ENCODE measurements at regions not wholly inside any gene's neighbourhood (a gene's known extent, or its start where the extent isn't known, plus 50 kb on each side); places are given as distances from the start of the nearest gene placed in this dataset.

DNA sequence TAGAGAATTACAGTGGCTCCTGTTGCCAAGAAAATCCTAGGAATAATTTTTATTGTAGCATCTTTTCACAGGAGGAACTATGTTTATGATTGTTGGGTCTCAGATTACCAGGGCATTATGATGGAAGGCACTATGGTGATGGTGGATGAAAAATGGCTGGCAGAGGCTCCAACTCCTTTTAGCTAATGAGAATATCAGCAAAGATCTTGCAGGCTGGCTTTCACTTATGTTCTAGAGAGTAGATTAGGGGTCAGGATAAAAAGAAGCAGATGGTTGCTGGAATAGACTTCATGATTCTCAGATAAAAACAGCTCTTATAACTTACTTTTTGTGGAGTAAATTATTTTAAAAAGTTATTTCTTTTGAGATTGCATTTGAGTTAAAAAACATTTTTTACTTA is 501.9 kb downstream of the TRHDE start:
- no peak overlapping the region for H3K4me3 ChIP-seq (ENCODE audit: low read depth in 1 of 3, low read length in 3 of 3)
- H3K27me3 ChIP-seq (ENCODE audit: control insufficient read depth in 4 of 4, insufficient read depth in 4 of 4, low read length in 3 of 4): no peaks in the 10 kb centered on the region
- no peaks in the 10 kb centered on the region for H3K9me3 ChIP-seq (ENCODE audit: control insufficient read depth in 4 of 4, low read length in 3 of 4)
- no peak for DNase-seq (ENCODE audit: low spot score)
- TF ChIP-seq YY1 (IDR thresholded peaks at IDR 0.05) (no peak), NR2F2 (IDR thresholded peaks at IDR 0.05) (no peak), EGR1 (IDR thresholded peaks at IDR 0.05; ENCODE audit: low read depth in 2 of 2) (no peak)
- TF ChIP-seq, protein P1, sequence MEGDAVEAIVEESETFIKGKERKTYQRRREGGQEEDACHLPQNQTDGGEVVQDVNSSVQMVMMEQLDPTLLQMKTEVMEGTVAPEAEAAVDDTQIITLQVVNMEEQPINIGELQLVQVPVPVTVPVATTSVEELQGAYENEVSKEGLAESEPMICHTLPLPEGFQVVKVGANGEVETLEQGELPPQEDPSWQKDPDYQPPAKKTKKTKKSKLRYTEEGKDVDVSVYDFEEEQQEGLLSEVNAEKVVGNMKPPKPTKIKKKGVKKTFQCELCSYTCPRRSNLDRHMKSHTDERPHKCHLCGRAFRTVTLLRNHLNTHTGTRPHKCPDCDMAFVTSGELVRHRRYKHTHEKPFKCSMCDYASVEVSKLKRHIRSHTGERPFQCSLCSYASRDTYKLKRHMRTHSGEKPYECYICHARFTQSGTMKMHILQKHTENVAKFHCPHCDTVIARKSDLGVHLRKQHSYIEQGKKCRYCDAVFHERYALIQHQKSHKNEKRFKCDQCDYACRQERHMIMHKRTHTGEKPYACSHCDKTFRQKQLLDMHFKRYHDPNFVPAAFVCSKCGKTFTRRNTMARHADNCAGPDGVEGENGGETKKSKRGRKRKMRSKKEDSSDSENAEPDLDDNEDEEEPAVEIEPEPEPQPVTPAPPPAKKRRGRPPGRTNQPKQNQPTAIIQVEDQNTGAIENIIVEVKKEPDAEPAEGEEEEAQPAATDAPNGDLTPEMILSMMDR (IDR thresholded peaks at IDR 0.05; ENCODE audit: low read depth, low read length, missing input control): no peak
- TF ChIP-seq, protein P2, sequence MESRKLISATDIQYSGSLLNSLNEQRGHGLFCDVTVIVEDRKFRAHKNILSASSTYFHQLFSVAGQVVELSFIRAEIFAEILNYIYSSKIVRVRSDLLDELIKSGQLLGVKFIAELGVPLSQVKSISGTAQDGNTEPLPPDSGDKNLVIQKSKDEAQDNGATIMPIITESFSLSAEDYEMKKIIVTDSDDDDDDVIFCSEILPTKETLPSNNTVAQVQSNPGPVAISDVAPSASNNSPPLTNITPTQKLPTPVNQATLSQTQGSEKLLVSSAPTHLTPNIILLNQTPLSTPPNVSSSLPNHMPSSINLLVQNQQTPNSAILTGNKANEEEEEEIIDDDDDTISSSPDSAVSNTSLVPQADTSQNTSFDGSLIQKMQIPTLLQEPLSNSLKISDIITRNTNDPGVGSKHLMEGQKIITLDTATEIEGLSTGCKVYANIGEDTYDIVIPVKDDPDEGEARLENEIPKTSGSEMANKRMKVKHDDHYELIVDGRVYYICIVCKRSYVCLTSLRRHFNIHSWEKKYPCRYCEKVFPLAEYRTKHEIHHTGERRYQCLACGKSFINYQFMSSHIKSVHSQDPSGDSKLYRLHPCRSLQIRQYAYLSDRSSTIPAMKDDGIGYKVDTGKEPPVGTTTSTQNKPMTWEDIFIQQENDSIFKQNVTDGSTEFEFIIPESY (IDR thresholded peaks at IDR 0.05): no peak
- no peak overlapping the region for H3K9ac ChIP-seq (ENCODE audit: low read depth in 1 of 2, low read length in 2 of 2)
- no peak overlapping the region for H3K27ac ChIP-seq (ENCODE audit: low read depth in 1 of 2, low read length in 2 of 2)
- H3K36me3 ChIP-seq (ENCODE audit: control insufficient read depth in 4 of 4, insufficient read depth in 3 of 4, low read depth in 1 of 4, low read length in 3 of 4): no peaks in the 10 kb centered on the region
- H3K4me1 ChIP-seq (ENCODE audit: control insufficient read depth in 4 of 4, insufficient read depth in 4 of 4, low read length in 3 of 4): no peaks in the 10 kb centered on the region

DNA sequence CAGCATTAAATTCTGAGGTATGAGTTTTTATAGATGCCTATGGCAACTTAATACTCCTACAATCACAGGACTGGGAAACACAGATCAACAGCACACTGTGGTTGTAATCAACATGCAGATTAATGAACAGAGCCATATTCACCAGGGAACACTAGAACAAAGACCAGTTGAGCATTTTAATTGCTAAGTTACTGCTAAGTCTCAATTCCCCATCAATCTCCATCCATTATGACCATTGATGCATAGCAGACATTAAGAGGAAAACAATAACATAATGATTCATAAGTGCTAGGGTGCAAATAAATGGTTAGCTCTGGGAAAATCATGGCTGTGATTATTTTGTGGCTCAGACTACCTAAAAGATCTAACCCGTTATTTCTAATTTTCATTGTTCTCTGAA is 505.6 kb downstream of the TRHDE start:
- no peak overlapping the region for H3K4me3 ChIP-seq (ENCODE audit: low read depth in 1 of 3, low read length in 3 of 3)
- H3K9ac ChIP-seq (ENCODE audit: low read depth in 1 of 2, low read length in 2 of 2): no peak overlapping the region
- 92% methylated on average over 1 of the region's 1 CpG for WGBS
- H3K4me1 ChIP-seq (ENCODE audit: control insufficient read depth in 4 of 4, insufficient read depth in 4 of 4, low read length in 3 of 4): no peaks in the 10 kb centered on the region
- H3K9me3 ChIP-seq (ENCODE audit: control insufficient read depth in 4 of 4, low read length in 3 of 4): no peaks in the 10 kb centered on the region
- H3K27ac ChIP-seq (ENCODE audit: low read depth in 1 of 2, low read length in 2 of 2): no peak overlapping the region
- DNase-seq (ENCODE audit: low spot score): no peak
- TF ChIP-seq, protein P3, sequence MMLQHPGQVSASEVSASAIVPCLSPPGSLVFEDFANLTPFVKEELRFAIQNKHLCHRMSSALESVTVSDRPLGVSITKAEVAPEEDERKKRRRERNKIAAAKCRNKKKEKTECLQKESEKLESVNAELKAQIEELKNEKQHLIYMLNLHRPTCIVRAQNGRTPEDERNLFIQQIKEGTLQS (IDR thresholded peaks at IDR 0.05): no peak
- TF ChIP-seq SP1 (IDR thresholded peaks at IDR 0.05) (no peak), YY1 (IDR thresholded peaks at IDR 0.05) (no peak), HNF4G (IDR thresholded peaks at IDR 0.05) (no peak), FOXA1 (IDR thresholded peaks at IDR 0.05) (no peak), TAF1 (conservative IDR thresholded peaks at IDR 0.05) (no peak), NR2F2 (IDR thresholded peaks at IDR 0.05) (no peak), JUND (IDR thresholded peaks at IDR 0.05) (no peak), RAD21 (IDR thresholded peaks at IDR 0.05) (no peak), RXRA (IDR thresholded peaks at IDR 0.05) (no peak), FOXA2 (IDR thresholded peaks at IDR 0.05) (no peak), HNF4A (conservative IDR thresholded peaks at IDR 0.05) (no peak)
- TF ChIP-seq, protein P2 (IDR thresholded peaks at IDR 0.05): no peak
- TF ChIP-seq, protein P1 (IDR thresholded peaks at IDR 0.05; ENCODE audit: low read depth, low read length, missing input control): no peak
- TF ChIP-seq, protein P4, sequence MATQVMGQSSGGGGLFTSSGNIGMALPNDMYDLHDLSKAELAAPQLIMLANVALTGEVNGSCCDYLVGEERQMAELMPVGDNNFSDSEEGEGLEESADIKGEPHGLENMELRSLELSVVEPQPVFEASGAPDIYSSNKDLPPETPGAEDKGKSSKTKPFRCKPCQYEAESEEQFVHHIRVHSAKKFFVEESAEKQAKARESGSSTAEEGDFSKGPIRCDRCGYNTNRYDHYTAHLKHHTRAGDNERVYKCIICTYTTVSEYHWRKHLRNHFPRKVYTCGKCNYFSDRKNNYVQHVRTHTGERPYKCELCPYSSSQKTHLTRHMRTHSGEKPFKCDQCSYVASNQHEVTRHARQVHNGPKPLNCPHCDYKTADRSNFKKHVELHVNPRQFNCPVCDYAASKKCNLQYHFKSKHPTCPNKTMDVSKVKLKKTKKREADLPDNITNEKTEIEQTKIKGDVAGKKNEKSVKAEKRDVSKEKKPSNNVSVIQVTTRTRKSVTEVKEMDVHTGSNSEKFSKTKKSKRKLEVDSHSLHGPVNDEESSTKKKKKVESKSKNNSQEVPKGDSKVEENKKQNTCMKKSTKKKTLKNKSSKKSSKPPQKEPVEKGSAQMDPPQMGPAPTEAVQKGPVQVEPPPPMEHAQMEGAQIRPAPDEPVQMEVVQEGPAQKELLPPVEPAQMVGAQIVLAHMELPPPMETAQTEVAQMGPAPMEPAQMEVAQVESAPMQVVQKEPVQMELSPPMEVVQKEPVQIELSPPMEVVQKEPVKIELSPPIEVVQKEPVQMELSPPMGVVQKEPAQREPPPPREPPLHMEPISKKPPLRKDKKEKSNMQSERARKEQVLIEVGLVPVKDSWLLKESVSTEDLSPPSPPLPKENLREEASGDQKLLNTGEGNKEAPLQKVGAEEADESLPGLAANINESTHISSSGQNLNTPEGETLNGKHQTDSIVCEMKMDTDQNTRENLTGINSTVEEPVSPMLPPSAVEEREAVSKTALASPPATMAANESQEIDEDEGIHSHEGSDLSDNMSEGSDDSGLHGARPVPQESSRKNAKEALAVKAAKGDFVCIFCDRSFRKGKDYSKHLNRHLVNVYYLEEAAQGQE (IDR thresholded peaks at IDR 0.05): no peak
- TF ChIP-seq, protein P5, sequence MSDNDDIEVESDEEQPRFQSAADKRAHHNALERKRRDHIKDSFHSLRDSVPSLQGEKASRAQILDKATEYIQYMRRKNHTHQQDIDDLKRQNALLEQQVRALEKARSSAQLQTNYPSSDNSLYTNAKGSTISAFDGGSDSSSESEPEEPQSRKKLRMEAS (IDR thresholded peaks at IDR 0.05): no peak
- no peaks in the 10 kb centered on the region for H3K27me3 ChIP-seq (ENCODE audit: control insufficient read depth in 4 of 4, insufficient read depth in 4 of 4, low read length in 3 of 4)
- no peaks in the 10 kb centered on the region for H3K36me3 ChIP-seq (ENCODE audit: control insufficient read depth in 4 of 4, insufficient read depth in 3 of 4, low read depth in 1 of 4, low read length in 3 of 4)
